Stimulated activated CD4-positive, alpha-beta T cell treated with anti-CD3 and anti-CD28 coated beads, Interleukin-12 subunit alpha, Interleukin-12 subunit beta, amount 100 ng/mL, for 4 hours (primary cell): ENCODE measurements at regions not wholly inside any gene's neighbourhood (a gene's known extent, or its start where the extent isn't known, plus 50 kb on each side); places are given as distances from the start of the nearest gene placed in this dataset.
"Not testable (repeated sequence)": the region's sequence is repeated elsewhere in the genome, so short reads cannot be mapped to it uniquely, and the experiment has no call there.

Source experiments
- DNase-seq: peaks from one replicate; pipeline ENCODE4 v3.0.0-alpha.2; 2020

DNA sequence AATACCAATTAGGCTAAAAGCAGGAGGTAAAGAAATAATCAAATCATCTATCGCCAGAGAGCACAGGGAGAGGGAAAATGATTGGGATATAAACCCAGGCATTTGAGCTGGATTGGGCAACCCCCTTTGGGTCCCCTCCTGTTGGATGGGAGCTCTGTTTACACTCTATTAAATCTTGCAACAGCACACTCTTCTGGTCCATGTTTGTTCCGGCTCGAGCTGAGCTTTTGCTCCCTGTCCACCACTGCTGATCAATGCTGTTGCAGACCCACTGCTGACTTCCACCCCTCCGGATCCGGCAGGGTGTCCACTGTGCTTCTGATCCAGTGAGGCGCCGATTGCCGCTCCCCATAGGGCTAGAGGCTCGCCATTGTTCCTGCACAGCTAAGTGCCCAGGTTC is 493.8 kb downstream of the MATN1 start:
- DNase-seq = no peak

DNA sequence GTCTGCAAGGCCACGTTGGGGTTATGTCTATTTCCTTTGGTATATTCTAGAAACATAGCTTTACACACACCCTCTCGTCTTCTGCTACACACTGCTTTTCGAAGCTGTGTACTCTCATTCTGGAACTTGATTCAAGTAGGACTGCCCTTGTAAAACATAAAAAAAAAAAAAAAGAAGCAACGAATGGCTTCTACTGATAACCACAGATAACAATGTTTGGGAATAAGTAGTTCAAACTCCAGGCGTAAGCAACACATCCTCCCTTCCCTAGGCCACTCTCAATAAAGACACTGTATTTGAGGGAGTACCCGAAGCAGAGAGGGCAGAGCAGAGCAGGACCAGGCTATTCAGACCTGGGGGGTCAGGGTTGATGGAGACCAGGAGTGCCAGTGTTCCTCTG is 496.7 kb downstream of the MATN1 start:
- DNase-seq = no peak

DNA sequence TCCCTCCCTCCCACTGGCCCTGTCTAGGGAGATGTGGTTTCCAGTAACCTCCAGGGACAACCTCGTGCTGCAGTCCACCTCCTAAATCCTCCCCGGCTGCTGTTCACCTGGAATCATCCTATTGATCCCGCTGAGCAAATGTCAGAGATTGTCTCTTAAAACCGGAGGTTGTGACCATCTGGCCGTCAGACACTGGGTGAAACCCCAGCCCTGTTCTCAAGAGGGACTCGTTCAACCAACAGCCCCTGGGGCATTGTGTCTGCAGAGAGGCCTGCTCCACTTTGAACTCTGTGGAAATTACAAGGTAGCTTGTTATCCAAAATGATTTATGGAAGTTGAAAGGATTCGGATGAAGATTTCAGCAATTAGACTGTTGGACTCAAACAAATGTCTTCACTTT is 498.0 kb downstream of the MATN1 start:
- DNase-seq = no peak

DNA sequence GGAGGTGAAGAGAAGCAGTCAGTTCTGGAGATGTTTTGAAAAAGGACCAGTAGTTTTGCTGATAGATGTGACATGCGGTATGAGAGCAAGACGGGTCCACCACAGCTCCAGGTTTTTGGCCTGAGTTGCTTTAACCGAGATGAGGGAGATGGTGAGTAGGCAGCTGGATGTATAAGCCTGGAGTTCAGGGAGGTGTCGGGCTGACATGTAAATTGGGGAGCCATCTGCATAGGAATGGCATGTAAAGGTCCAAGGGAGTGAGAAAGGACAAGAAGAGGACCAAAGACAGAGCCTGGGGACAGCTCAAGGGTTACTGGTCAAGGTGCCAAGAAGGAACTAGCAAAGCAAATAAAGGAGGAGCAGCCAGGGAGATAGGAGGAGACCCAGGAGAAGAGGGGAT is 503.7 kb downstream of the MATN1 start:
- no peak for DNase-seq

DNA sequence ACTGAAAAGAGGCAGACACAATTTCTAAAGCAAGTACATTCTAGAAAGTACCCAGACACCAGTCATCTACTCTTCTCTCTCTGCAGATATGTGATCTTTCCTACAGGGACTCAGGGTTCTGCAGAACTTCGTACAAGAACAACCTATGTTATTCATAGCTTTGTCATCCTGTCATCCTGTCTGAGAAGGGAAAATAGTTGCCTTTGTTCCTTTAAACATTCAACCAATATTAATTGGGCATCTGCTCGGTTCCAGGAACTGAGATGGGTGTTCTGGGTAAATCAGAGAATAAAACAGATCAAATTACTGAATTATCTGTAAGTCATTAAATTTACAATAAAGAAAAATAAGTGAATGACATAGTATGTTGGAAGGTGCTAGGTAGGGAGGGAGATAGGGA is 504.9 kb downstream of the MATN1 start:
- DNase-seq = no peak

DNA sequence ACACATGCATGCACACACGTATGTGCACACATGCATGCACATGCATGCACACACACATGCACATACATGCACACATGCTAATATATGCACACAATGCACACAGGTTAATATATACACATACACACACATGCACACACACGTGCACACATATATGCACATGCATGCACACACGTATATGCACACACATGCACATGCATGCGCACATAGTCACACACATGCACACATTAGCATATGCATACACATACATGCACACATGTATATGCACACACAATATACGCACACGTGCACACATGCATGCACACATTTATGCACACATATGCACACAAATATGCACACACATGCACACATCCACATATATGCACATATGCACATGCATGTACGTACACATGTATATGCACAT is 506.8 kb downstream of the MATN1 start:
- no peak for DNase-seq

DNA sequence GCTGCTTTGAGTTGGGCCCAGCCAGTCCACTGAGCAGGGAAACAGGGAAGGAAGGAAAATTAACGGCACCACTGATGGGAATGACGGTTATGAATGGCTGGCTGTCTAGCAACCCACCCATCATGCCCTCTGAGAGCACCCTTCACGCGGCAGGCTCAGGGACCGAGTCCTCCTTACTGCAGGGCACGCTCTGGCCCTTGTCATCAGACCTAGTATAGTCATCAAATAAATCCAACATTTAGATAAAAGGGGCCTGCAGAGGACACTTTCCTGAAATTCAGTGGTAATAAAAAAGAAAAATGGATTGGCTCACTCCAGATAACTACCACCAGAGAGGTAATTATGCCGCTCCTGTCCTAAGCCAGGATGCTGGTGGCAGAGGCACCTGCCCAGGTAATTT is 509.4 kb downstream of the MATN1 start:
- DNase-seq = no peak

DNA sequence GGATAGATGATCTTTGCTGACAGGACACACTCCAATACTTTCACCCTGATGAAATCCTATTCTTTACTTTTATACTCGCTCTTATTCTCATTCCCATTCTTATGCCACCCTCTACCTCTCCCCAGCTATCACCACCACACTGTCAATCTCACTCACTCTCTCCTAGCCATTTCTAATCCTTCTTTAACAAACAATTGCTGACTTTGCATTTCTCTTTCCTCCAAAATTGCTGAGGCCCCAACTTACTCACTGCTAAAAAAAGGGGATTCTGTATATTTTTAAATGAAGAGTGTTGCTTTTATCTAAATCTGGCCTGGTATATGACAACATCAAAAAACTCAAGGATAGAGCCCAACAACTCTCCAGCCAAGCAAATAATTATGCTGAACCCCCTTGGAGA is 515.4 kb downstream of the MATN1 start:
- DNase-seq = not testable (repeated sequence)

DNA sequence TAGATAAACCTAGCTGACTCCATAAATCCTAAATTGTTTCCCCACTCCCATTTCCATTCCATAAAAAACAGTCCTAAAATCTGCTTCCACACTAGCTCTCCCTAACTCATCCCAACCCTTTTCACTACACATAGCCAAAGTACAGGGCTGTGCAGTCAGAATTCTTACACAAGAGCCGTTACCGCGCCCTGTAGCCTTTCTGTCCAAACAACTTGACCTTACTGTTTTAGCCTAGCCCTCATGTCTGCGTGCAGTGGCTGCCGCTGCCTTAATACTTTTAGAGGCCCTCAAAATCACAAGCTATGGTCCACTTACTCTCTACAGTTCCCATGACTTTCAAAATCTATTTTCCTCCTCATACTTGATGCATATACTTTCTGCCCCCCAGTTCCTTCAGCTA is 516.8 kb downstream of the MATN1 start:
- DNase-seq = not testable (repeated sequence)

DNA sequence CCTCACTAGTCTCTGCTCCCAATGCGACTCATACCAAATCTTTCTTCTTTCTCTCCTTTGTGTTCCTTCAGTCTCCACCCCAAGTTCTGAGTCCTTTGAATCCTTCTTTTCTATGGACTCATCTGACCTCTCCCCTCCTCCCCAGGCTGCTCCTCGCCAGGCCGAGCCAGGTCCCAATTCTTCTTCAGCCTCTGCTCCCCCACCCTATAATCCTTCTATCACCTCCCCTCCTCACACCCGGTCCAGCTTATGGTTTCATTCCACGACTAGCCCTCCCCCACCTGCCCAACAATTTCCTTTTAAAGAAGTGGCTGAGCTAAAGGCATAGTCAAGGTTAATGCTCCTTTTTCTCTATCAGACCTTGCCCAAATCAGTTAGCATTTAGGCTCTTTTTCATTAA is 518.5 kb downstream of the MATN1 start:
- not testable (repeated sequence) for DNase-seq

DNA sequence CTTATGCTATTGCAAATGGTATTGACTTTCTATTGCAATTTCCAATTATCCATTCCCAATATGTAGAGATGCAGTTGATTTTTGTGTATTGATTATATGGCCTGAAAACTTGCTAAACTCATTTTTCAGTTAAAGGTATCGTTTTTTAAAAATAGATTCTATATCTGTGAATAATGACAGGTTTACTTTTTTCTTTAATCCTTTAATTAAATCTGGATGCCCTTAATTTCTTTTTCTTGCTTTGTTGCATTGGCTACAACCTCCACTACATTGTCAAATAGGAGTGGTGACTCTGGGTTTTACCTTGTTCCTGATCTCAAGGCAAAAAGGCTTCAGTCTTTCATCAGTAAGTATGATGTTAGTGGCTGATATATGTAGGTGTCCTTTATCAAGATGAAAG is 522.4 kb downstream of the MATN1 start:
- DNase-seq = no peak

DNA sequence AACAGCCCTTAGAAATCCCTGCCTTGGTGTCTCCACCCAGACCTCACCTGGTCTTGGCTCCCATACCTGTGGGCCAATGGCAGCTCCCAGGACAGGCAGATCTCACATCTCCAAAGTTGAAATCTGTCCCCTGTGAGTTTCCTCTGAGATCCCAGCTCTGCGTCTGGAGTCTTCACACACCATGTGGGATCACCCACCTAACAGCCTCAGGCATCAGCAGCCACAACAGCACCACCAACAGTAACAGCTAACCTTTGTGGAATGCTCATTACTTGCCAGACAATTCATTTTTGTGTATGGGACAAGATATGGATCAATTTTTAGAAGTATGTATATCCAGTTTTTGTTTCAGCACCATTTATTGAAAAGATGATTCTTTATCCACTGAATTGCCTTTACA is 523.2 kb downstream of the MATN1 start:
- no peak for DNase-seq

DNA sequence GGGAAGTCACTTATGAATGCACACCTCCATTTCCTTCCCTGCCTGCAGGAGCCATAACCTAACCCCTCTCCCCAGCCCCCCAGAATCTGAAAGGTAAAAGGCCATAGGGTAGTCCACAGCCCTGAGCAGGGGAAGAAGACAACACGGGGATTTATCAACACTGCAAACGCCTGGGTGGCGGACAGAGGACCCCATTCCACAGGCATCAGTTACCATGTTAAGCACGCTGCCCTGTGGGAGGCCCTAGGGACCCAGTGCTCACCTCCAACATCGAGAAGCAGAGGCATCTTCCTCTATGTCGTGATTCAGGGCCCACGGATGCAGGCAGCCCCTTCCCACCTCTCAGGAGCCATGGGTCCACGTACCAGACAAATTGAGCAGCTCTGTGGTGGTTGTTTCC is 523.8 kb downstream of the MATN1 start:
- no peak for DNase-seq

DNA sequence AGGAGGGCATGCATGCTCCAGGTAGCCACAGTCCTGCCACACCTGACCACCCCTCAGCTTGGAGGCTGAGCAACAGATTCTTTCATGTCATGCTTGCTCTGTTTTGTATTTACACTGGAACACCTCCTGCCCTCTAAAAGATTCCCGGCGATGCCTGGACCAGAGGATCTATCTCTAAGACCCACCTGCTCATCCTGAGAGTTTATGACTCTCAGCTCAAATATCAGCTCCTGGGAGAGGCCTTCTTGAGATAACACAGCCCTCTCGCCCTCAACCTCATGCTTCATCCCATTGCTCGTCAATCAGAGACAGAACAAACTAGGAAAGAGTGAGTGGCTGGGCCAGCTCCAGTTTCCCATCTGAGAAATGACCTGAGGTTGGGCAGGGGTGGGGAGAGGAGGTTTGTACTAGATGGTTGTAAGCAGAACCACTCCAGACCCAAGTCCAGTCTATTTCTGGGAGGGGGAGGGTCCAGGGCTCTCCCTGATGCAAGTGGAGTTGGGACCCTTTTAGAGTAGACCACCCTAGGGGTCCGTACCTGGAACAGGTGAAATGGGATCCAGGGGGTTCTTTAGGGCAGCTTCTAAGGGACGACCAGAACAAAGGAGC is 524.5 kb downstream of the MATN1 start:
- no peak for DNase-seq

DNA sequence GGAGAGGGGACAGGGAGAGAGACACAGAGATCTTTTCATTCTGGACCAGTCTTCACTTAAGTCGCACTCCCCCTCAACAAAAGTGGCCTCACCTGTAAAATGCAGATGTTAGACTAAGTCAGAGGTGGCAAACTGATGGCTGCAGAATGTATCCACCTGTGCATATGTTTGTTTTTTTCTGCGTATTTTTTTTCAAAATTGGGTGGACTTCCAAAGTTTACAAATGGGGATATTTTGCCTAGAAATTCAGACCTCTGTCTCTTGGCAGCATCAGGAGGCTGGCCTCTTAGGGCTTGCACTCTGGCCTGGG is 525.0 kb downstream of the MATN1 start:
- no peak for DNase-seq

DNA sequence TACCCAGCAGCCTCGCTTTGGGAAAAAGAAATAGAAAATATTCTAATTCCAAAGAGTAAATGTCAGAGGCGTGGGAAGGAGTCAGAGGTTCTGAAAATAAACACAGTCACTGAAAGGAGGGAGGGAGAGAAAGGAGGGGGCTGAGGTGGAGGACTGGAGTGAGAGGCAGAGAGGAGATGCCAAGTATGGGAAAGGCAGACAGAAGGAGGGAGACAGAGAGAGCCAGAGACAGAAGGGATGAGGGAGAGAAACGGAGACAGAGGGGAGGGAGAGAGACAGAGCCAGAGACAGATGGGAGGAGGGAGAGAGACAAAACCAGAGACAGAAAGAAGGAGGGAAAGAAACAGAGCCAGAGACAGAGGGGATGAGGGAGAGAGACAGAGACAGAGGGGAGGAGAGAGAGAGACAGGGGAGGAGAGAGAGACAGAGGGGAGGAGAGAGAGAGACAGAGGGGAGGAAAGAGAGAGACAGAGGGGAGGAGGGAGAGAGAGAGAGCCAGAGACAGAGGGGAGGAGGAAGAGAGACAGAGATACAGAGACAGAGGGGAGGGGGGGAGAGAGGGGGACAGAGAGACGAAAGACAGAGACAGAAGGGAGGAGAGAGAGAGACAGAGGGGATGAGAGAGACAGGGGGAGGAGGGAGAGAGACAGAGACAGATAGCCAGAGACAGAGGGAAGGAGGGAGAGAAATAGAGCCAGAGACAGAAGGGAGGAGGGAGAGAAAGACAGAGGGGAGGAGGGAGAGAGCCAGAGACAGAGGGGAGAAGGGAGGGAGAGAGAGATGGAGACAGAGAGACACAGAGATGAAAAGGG is 525.5 kb downstream of the MATN1 start:
- no peak for DNase-seq

DNA sequence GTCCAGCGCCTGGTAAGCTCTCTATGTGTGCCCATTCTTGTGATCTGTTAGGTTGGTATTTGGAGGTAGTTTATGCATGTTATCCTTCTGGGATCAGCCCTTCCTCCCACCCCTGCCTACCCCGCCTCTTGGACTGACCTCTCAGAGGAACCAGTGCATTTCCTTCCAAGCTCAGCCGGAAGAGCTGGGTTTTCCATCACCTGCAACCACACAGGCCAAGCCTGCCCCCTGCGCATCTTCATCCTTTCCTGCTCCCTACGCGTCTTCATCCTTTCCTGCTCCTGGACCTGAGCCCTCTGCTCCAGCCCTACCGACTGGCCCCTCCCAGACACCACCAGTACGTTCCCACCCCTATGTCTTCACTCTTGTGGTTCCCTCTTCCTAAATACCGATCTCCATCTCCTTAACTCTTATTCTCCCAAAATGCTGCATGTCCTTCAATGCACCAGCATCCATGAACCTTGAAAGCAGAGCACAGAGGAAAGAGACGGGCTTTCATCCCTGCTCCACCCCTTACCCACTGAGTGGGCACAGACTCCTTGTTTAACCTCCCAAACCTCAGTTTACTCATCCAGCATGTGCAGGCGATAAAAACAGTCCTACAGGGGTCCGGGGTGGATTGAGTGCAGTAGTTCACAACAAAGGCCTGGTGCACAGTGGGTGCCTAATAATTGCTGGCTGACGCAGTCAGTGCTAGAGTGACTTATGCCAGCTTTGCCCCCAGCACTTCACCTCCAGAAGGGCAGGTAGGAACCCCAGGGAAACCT is 526.3 kb downstream of the MATN1 start:
- DNase-seq = no peak

DNA sequence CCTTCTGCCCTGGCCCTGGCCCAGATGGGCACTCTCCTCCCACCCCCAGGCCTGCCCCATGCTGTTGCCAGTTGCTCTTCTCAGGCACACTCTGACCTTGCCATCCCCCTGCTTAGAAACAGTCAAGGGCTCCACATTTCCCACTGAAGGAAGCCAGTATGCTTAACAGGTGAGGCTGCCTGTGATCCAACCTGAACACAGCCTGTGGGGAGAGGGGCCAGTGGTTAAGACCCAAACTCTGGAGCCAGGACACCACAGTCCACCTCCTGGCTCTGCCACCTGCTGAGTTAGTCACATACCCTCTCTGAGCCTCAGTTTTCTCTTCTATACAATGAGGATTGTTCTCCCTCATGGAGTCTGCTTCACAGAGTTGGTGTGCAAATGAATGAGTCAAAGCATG is 526.9 kb downstream of the MATN1 start:
- DNase-seq = no peak

DNA sequence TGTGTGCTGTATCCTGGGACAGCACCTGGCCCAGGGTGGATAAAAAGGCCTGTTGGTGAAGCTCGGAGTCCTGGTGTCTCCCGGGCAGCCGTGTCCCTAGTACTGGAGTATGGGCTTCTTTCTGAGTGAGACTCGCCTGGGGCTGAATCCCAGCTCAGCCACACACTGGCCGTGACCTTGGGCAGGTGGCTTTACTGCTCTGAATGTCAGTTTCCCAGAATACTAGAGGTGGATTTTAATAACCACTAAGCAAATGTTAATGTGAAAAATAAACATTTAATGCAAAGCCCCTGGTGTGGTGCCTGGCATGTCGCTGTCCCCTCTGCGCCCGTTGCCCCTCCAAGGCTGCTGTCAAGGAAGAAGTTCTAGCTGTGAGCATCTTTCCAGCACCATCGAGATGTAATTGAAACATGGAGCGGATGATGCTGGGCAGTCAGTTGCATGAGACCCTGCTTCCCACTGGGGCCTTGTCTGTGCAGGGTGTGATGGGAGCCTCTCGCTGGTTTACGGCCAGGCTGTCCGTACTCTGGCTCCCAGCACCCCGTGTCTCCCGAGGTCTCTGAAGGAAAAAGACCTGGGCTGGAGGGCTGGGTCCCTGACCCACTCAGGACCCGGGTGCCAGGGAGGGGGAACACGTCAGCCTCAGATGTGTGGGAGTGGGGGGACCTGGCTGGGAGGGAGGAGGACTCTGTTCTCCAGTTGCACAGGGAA is 527.8 kb downstream of the MATN1 start:
- DNase-seq = no peak

DNA sequence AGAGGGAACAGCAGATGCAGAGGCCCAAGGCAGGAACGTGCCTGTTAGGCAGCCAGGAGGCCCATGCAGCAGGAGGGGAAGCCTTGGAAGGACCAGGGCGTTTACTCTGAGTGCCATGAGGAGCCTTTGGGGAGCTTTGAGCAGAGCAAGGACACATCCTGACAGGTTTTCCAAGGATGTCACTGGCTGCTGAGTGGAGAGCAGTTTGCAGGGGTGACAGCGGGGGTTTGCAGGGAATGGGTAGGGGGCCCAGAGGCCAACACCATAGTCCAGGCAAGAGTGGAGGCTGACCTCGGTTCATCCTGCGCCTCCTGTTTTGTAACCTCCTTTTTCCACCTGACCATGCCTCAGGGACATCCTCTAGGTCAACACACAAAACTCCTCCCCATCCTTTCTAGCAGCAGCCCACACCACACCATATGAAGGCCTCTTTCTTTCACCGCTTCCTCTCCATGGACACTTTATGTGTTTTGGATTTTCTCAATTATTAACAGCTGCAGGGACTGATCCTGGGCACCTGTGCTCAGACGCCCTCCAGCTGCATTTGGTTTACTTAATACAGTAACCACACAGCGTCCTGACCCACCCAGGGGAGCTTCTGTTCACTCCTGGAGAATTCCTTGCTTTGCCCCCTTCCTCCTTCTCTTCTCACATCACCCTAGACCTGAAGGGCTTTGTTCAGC is 528.5 kb downstream of the MATN1 start:
- no peak for DNase-seq

DNA sequence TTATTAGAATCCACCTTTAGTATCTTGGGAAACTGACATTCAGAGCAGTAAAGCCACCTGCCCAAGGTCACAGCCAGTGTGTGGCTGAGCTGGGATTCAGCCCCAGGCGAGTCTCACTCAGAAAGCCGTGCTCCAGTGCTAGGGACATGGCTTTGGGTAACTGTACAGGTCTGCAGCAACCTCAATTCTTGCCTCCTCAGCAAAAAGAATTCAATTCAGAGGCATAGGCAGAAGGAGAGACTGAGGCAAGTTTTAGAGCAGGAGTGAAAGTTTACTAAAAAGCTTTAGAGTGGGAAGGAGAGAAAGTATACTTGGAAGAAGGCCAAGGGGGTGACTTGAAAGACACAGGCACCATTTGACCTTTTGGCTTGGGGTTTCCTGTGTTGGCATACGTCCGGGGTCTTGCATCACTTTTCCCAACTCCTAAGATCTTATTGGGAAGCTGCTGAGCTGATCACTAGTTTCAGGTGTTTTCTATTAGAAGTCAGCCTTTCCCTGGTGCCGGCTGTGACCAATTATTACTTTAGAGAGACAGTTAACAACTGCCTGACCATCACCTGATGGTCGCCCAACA is 529.3 kb downstream of the MATN1 start:
- no peak for DNase-seq

DNA sequence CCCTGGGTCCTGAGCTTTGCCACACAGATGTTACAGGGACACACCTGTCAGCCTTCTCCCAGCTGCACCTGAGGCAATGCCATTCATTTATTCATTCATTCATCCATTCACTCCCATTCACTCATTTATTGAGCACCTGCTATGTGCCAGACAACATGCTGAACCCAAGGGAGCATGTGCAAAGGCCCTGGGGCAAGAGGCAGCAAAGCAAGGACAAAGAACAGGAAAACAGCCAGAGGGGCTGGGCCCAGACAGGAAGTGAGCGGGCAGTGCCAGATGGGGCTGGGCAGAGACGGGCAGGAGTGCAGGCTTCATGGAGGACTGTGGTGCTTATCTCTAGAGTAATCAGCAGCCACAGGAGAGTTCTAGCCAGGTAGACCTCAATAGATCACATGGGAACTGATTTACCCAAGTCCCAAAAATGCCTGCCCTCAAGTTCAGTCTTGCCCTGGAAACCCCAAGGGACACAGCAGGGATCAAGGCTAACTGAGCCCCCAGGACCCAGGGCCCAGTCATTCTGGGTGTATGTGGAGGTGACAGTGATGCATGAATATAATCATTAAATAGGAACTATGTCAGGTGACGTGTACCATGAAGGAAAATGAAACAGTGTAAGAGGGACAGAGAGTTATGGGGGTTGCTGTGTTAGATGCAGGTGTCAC is 530.3 kb downstream of the MATN1 start:
- DNase-seq = no peak
